T follicular helper cell (primary cell): ENCODE measurements at regions not wholly inside any gene's neighbourhood (a gene's known extent, or its start where the extent isn't known, plus 50 kb on each side); places are given as distances from the start of the nearest gene placed in this dataset.
"Not testable (repeated sequence)": the region's sequence is repeated elsewhere in the genome, so short reads cannot be mapped to it uniquely, and the experiment has no call there.

ENCODE experiments used
- DNase-seq: peaks from one replicate; pipeline ENCODE4 v3.0.0-alpha.2; 2020; ENCODE audit warnings: low read depth

DNA sequence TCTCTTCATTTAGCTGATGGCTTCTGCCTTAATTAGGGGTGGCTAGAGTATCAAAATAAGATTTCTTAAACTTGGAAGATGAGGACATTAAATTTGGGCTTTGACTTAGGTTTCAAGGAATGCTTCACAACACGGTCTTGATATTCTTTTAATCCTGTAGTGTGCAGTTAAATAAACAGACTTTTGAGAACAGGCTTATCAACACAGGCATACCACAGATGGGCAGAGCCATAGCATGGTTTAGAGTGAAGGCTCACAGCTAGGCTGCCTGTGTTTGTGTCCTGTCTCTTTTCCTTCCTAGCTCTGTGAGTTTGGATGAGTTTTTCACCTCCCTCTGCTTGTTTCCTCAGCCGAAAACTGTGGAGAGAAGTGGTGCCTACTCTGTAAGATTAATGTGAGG lies 102.3 kb upstream of the IPO9 start:
- no peak for DNase-seq

DNA sequence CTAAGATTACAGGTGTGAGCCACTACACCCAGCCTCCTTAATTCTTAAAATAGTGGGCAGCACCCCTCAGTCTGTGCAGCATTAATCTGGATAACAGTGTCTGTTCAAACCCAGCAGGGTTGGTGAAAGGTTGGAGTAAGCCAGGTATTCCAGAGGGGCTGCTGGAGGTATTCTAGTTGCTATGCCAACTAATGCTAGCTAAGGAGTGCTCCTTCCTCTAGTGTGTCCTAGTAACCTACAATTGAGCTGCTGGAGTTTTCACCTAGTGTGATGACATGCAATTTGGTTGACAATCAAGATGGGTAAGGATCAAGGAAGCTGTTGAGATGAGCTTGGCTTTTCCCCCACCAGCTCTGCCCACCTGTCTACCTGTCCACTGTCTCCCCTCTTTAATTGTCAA lies 100.2 kb upstream of the IPO9 start:
- no peak for DNase-seq

DNA sequence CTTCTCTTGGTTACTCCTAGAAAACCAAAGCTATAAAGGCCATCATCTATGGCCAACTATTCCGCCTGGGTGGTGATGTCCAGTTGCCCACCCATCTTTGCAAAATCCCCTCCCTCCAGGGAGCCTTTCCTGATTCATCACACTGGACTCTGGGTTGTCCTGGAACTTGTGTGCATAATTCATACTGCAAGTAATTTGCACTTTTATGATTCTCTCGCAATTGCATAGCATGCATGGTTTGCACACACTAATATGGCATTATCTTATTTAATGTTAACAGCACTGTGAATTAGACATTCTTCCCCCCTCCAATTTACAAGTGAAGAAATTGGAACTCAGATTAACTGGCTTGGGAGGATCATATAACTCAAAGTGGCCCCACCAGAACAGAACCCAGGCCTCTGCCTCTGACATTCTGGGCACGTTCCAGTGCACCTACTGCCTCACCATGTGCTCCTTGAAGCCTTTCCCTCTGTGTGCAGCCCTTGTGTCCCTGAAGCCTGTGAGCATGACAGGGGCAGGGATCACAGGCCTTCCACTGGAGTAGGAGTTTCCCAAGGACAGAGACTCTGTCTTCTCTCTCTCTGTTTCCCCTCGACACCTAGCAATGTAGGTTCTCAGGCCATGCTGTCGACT lies 98.9 kb upstream of the IPO9 start:
- no peak for DNase-seq

DNA sequence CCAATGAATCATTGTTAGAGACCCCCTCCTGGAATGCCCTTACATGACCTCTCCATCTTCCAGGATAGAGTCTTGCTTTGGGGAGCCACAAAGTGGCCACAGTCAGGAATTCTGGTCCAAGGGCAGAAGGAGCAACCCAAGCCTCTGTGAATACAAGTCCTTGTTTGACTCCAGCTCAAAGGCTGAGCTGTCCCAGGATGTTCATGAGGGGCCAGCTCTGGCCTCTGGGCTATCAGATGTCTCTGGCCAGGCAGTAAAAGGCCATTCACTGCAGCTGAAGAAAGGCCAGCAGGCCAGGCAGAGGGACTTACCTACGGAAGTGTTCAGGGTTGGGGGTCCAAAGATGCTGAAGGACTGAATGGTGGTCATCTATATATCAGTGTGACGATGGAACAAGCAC lies 98.3 kb upstream of the IPO9 start:
- DNase-seq = no peak

DNA sequence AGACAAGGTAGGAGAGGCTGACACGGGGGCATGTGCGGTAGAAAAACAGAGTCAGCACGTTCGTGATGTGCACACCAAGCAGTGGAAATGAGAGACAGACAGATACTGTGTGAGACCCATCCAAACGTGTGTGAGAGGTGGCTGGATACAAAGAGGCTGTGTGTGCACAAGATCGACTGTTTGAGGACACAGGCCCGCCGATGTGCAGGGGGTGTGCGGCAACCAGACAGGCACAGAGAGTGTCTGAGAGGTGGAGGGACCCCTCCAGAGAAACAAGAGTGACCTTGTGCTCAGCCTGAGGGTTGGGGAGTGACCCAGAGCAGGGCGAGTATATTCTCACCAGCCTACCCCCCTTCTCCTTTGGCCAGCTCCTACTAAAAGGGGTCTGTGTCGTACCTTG lies 97.8 kb upstream of the IPO9 start:
- DNase-seq = no peak

DNA sequence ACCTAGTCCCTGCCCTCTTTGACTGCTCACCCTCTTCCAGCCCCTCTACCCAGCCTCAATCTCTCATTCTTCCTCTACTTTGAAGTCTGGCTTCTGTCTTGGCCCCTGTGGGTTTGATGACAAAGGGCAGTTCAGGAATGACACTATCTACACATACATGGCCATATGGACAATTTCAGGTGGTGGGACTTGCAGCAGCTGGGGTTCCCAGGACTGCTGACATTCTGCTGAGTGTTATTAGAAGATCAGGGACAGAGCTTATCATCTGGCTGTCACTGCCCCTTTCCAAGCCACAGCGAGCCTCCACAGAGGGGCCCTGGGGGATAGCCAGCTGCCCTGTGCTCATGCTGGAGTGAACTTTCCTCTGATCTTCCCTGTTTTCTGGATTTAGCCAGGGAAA lies 97.4 kb upstream of the IPO9 start:
- DNase-seq = no peak

DNA sequence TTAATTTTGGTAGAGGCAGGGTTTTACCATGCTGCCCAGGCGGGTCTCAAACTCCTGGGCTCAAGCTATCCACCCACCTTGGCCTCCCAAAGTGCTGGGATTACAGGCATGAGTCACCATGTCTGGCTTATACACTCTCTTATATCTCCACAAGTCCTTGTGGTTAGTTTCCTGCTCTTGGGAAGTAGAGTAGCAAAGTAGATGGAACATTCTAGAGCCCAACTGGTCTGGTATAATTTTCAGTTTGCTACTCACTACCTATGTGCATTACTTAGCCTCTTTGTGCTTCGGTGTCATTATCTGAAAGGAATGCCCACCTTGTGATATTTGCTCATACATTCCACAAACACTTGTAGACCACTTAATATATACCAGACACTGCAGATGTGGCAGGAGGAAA lies 96.6 kb upstream of the IPO9 start:
- DNase-seq = no peak

DNA sequence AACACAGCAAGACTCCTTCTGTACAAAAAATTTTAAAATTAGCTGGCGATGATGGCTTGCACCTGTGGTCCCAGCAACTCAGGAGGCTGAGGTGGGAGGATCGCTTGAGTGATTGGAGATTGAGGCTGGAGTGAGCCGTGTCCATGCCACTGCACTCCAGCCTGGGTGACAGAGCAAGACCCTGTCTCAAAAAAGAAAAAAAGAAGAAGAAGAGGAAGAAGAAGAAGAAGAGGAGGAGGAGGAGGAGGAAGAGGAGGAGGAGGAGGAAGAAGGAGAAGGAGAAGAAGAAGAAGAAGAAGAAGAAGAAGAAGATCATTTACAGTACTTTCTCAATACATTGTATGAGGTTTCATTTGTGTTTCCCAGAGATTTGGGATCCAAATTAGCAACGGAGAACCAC lies 94.7 kb upstream of the IPO9 start:
- DNase-seq = not testable (repeated sequence)

DNA sequence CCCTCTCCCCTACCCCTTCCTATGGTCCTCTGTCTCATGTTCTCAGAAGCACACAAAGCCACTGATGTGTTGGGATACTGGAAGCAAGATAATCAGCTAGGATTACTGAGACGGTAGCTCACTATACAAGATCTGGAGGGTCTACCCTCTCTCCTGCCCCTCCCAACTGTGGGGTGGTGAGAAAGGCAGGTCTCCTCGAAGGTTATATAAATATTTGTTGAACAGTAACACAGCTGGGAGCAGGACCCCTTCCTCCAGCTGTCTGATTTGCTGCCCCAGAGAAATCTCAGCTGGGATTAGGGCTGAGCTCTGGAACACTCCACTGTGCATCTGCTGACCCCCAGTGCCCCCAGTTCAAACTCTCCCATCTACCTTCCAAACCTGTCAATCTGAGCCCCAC lies 94.2 kb upstream of the IPO9 start:
- DNase-seq = no peak

DNA sequence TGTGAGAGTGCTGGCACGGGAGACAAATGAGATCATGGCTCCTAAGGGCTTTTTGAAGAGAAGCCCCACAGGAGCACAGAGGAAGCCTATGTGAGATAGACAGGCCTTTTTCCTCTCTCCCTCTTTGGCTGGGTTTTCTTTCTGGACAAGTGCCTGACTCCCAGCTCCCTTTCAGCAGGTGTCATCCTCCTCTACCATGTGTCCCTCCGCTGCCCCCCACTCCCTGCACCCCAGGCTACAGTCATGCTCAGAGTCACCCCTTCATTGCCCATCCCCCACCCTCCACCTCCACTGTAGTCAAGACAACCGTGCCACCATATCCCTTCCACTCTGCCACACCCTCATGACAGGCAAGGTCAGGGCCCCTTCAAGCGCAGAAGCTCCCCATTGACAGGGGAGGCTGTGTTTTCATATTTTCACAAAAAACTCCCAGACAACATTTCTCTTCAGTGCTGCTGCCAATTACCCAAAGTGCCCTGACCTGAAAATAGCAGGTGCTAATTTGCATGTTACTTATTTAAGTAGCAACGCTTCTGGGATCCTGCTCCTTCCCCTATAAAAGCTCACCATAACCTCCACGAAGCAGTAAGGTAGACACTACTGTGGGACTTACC lies 92.1 kb upstream of the IPO9 start:
- DNase-seq = no peak

DNA sequence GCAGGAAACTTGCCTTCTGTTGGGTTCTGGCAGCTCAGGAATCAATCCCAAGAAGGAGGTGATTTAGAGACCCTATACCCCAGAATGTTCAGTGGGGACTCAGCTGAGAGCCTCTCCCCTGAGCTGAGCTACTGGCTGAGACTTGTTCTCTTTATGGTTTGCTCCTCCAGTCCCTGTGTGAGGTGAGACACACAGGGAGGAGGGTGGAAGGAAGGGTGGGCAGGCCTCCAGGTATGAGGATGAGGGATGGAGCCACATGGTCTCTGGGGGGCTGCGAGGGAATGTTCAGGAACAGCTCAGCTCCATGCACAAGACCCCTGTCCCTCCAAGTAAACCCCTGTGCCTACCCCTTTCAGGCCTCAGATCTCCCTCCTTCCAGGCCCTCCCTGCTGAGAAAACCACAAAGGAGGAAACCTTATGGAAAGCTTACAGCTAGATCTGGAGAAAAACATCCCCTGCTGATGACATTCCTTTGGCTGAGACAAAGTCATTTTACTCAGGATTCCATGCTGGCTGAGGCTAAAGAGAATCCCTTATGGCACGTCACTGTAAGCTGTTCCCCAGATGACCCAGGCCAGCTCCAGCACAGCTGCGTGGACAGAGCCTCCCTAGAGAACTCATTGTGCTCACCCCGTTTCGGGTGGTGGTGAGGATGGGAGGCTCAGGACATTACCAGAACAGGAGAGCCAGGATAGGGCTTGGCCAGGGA lies 91.5 kb upstream of the IPO9 start:
- DNase-seq = no peak

DNA sequence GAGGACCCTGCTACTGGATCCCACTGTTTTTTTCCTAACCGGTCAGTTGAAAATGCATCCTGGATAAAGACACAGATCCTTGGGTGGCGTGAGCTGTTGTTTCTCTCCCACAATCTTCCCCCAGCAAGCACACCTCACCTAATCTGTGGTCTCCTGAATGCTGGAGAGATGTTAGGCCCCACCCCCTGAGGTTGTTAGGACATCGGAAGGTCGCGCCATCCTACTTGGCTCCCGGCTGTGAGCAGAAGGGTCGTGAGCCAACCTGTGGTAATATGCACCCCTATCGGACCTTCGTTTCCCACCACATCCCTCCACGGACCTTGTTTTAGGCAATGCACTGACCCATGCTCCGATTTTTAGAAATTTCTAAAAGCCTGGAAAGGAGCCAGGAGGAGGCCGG lies 89.9 kb upstream of the IPO9 start:
- DNase-seq = no peak

DNA sequence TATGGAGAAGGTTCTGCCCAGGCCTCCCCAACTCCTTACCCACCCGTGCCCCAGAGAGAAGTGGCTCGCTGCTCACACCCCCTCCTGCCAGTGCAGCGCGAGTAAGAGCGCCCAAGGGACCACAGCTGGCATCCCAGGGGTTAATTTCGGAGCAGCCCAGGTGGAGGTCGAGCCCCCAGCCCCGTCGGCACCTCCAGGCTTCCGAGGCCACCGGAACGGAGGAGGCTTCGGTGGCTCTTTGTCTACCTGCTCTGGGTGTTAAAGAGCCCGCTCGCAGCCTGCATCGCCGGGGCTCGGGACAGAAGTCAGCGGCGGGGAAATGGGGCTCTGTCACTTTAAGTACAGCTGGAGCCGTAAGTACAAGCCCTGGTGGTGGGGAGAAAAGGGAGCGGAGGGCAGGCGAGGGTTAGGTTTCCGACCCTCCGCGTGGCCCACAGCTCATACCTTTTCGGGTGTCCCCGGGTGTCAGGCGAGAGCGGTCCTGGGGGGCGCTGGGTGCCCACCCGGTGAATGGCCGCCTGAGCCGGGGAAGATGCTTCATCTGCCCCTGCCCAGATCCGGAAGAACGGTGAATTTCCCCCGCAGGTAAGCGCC lies 89.4 kb upstream of the IPO9 start:
- peak; percentile 43 for DNase-seq

DNA sequence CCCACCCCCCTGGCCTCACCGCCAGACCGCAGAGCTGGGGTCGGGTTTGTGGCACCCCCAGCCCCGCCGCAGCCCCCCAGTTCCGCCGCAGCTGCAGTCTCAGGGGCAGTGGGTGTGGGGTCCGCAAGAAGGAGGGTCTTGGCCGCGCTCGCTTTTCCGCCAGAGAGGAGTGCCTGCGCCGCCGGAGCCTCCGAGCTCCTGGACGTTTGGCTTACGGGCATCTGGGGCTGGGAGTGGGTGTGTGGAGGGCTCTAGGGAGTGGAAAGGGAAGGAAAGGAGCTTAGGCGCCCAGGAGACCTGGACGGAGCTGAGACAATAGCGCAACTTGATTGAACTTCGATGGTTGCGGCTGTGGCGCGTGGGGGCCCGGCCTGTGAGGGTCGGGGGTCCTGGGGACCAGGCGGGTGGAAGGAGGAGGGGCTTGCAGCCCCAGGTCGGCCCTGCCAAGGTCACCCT lies 88.8 kb upstream of the IPO9 start:
- DNase-seq = no peak

DNA sequence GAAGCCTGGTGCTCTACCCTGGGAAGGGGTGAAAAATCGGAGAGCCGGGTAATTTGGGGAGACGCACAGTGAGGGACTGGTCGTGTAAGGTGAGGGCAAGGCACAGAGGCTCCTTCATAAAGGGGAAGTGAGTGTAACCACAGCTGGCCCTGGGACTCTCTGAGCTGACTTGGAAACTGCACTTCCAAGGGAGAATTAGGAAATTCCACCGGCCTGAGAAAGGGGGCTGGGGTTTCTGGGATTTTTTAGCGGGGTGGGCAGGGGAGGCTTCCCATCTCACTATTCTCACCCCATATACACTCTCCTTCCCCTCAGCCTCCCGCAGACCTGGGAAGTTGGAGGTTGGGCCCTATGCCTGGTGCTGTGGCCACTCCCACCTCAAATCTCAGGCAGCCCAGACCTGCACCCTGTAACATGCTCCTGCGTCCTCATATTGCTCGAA lies 88.3 kb upstream of the IPO9 start:
- DNase-seq = no peak

DNA sequence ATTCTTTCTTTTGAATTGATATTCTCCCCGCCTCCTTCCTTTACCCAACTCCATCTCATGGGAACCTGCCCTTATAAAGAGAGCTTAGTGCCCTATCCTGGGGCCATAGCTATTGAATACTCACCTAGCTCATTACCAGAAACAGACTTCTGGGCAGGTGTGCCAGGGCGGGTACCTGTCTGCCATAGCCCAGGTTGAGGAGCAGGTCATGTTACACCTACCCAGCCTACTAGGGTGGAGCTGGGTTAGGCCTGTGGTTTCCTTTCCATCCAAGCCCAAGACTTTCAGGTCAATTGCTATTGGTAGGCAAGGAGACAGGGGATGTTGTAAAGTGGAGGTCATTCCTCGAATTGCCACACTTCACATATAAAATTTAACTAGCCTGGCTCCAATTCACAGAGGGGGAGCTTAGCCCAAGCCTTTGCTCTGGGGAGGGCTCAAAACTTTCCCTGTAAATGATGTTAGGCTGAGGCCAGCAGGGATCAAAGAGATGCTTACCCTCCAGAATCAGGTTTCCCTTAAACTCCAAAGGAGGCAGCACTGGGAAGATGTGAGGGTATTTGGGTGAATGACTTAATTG lies 87.1 kb upstream of the IPO9 start:
- no peak for DNase-seq

DNA sequence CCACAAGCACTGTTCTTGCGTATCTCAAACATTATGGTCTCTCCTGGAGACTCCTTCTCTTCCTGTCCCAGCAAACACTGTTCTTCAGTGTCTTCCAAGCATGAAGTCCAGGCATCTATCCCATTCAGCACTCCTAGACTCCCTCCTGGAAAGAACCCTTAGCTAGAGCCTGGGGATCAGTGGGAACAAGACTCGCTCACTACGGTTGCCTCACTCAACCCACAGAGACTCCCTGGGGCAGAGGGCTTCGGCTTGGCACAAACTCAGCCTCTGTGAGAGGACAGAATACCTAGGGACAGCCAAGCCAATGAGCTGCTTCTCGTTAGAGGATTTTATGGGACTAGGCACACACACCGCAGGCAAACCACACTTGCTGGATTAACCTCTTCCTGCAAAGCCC lies 86.5 kb upstream of the IPO9 start:
- DNase-seq = no peak

DNA sequence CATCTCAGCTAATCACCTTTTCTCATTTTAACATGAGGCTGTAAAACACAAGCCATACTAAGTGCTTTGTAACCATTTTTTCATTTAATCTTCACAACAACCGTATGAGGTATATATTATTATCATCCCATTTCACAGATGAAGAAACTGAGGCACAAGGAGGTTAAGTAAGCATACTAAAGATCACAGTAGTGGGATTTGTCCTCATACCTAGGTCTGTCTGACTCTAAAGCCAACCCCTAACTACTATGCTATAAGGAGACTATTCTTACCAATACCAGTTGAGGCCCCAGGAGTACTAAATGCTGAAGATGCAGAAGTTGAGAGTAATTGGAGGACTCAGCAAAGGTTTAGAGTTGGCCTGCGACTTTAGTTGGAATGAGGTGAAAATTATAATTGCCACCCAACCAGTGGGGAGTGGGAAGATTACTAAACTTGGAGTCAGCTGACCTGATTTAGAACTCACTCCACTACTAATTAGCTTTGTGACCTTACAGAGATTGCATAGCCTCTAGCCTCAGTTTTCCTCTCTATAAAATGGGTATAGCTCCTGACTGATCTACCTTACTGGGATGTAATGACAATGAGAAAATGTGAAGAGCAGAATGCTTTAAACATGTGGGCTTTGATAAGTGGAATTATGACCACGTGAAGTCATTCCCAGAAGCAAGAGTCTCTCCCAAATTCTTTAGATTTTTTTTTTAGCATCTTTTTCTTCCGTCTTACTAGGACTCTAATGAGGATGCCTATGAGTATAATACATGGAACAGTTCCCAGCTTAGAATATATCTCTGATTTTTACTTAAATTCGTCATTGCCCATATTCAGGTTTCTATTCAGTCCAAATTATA lies 85.8 kb upstream of the IPO9 start:
- no peak for DNase-seq

DNA sequence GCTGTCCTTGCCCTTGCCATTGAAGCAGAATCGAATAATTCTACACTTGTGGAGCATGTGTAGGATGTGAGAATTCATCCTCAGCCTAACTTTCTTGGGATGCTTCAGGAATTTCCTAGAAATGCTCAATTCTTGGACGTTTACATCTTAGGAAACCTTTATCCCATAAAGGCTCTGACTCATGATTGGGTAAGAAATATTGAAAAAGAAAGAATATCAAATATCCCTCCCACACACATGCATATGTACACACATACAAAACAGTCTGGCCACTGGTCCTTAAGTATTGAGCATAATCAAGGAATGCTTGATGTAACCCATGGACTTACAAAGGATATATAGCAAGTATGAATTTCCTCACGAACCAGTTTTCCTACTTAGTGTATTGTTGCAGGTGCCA lies 83.9 kb upstream of the IPO9 start:
- no peak for DNase-seq

DNA sequence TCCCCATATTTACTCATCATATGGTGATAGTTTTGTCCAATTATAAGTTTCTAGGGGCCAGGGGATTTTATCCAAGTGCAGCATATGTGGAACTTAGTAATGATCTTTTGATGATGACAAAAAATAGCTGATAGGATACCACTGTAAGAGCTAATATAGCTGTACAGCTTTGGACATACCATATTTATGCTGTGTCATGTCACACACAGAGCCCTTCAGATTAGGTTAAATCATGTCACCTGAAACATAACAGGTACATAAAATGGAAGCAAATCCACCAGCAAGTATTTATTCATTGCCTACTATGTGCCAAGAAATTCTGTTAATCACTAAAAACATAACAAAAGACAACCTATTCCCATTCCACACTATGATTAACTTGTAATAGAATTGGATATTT lies 82.8 kb upstream of the IPO9 start:
- DNase-seq = no peak

DNA sequence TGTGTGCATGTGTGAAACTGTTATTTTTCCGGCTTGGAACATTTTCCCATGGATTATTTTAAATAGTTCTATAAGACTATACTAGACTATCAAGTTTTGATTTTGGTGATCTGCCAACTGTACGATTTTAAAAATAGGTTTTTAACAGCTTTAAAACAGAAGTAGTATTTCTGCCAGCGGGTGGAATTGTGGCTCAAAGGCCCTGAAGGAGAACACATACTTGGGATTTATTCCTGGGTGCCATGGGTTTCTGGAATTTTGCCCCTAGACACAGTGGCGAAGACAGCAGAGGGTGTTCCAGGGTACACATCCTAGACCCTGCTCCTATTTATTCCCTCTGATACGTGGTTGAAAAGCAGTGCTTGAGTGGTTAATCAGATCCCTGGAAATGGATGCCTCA lies 81.7 kb upstream of the IPO9 start:
- DNase-seq = no peak

DNA sequence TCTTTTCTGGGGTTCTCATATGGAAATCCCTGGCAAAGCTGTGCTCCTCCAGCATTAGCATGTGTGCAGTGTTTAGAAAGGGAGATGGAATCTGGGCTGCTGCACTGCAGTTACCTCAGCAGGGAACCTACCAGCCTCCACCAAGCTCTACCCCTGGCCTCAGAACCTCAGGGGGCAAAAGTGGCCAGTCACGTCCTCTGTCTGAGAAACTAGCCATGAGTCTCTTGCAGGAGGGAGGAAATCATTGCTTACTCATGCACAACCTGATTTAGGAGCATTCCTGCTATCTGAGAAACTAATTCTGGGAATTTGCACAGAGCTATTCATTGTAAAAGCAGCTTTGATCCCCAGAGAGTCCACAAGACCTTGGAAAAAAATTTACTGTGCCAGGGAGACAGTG lies 80.6 kb upstream of the IPO9 start:
- DNase-seq = no peak
